DMS 273 (cell line): ENCODE measurements at regions not wholly inside any gene's neighbourhood (a gene's known extent, or its start where the extent isn't known, plus 50 kb on each side); places are given as distances from the start of the nearest gene placed in this dataset.
A peak's percentile ranks its signal among the peaks of the same experiment; 100 is the strongest.

Source experiments
- DNase-seq: peaks from one replicate; lab custom pipeline; 2025; ENCODE audit not compliant: unreplicated experiment; lab: John Stamatoyannopoulos, UW

GRCh38 chr2:144086965-144087364, 433.0 kb downstream of the ZEB2 start:
- DNase-seq: no peak

- no peak for DNase-seq
These were observed 434.9 kb downstream of the ZEB2 start for GRCh38 chr2:144085016-144085415.

GRCh38 chr2:144084114-144084661, 435.7 kb downstream of the ZEB2 start:
- no peak for DNase-seq

- DNase-seq: no peak
These were observed 436.7 kb downstream of the ZEB2 start for GRCh38 chr2:144083211-144083610.

GRCh38 chr2:144082777-144083176, 437.1 kb downstream of the ZEB2 start:
- no peak for DNase-seq

GRCh38 chr2:144082327-144082726, 437.6 kb downstream of the ZEB2 start:
- DNase-seq: no peak

- DNase-seq: no peak
These were observed 438.6 kb downstream of the ZEB2 start for GRCh38 chr2:144081272-144081671.

GRCh38 chr2:144079803-144080202, 440.1 kb downstream of the ZEB2 start:
- no peak for DNase-seq

- DNase-seq: no peak
These were observed 440.9 kb downstream of the ZEB2 start for GRCh38 chr2:144078802-144079724.

- DNase-seq: peak; percentile 14
These were observed 441.8 kb downstream of the ZEB2 start for GRCh38 chr2:144078106-144078505.

- no peak for DNase-seq
These were observed 445.5 kb downstream of the ZEB2 start for GRCh38 chr2:144074450-144074849.

- peak; percentile 58 for DNase-seq
These were observed 448.5 kb downstream of the ZEB2 start for GRCh38 chr2:144071461-144071860.

GRCh38 chr2:144067506-144067905, 452.4 kb downstream of the ZEB2 start:
- peak; percentile 65 for DNase-seq

- no peak for DNase-seq
These were observed 456.3 kb downstream of the ZEB2 start for GRCh38 chr2:144063602-144064001.

GRCh38 chr2:144054911-144055310, 465.0 kb downstream of the ZEB2 start:
- DNase-seq: no peak

GRCh38 chr2:144052083-144052482, 467.8 kb downstream of the ZEB2 start:
- DNase-seq: no peak

- DNase-seq: no peak
These were observed 470.8 kb downstream of the ZEB2 start for GRCh38 chr2:144049137-144049536.

- DNase-seq: no peak
These were observed 471.3 kb downstream of the ZEB2 start for GRCh38 chr2:144048631-144049060.

GRCh38 chr2:144042751-144043150, 477.2 kb downstream of the ZEB2 start:
- DNase-seq: peak; percentile 30

- DNase-seq: peak; percentile 3
These were observed 478.3 kb downstream of the ZEB2 start for GRCh38 chr2:144041612-144042011.

GRCh38 chr2:144040834-144041233, 479.1 kb downstream of the ZEB2 start:
- no peak for DNase-seq

- DNase-seq: no peak
These were observed 487.4 kb downstream of the ZEB2 start for GRCh38 chr2:144032566-144032965.
